ENCODE measurements at regions not wholly inside any gene's neighbourhood (a gene's known extent, or its start where the extent isn't known, plus 50 kb on each side); places are given as distances from the start of the nearest gene placed in this dataset.

- no peak for DNase-seq
These were observed 591.2 kb downstream of the INSC start for GRCh38 chr11:15705891-15706290.

GRCh38 chr11:15707194-15707593 lies 592.5 kb downstream of the INSC start:
- DNase-seq, result no peak

GRCh38 chr11:15707971-15708370 lies 593.2 kb downstream of the INSC start:
- no peak for DNase-seq

- no peak for DNase-seq
These were observed 596.0 kb downstream of the INSC start for GRCh38 chr11:15710580-15711275.

- no peak for DNase-seq
These were observed 596.6 kb downstream of the INSC start for GRCh38 chr11:15711311-15711710.

- no peak for DNase-seq
These were observed 600.1 kb downstream of the INSC start for GRCh38 chr11:15714641-15715399.

GRCh38 chr11:15716550-15716949 lies 601.8 kb downstream of the INSC start:
- DNase-seq, result no peak

GRCh38 chr11:15720460-15720859 lies 605.7 kb downstream of the INSC start:
- DNase-seq, result no peak

GRCh38 chr11:15723966-15724365 lies 609.2 kb downstream of the INSC start:
- DNase-seq, result no peak

- no peak for DNase-seq
These were observed 609.9 kb downstream of the INSC start for GRCh38 chr11:15724601-15725000.

- DNase-seq, result no peak
These were observed 610.5 kb downstream of the INSC start for GRCh38 chr11:15725246-15725645.

GRCh38 chr11:15726221-15726746 lies 611.6 kb downstream of the INSC start:
- DNase-seq, result no peak

GRCh38 chr11:15726893-15727519 lies 612.3 kb downstream of the INSC start:
- DNase-seq, result no peak

- no peak for DNase-seq
These were observed 612.8 kb downstream of the INSC start for GRCh38 chr11:15727520-15727914.

- no peak for DNase-seq
These were observed 613.5 kb downstream of the INSC start for GRCh38 chr11:15728207-15728606.

- no peak for DNase-seq
These were observed 615.7 kb downstream of the INSC start for GRCh38 chr11:15730263-15730994.

- DNase-seq, result no peak
These were observed 616.3 kb downstream of the INSC start for GRCh38 chr11:15730995-15731385.

GRCh38 chr11:15735706-15736105 lies 620.6 kb downstream of the SOX6 start:
- DNase-seq, result no peak

- DNase-seq, result no peak
These were observed 619.0 kb downstream of the SOX6 start for GRCh38 chr11:15737320-15737719.

- no peak for DNase-seq
These were observed 617.4 kb downstream of the SOX6 start for GRCh38 chr11:15738931-15739330.

- DNase-seq, result no peak
These were observed 613.5 kb downstream of the SOX6 start for GRCh38 chr11:15742626-15743519.

- no peak for DNase-seq
These were observed 611.7 kb downstream of the SOX6 start for GRCh38 chr11:15744693-15745092.

Measured in cerebellar nuclear complex (tissue), 1 donor.